ENCODE measurements at regions not wholly inside any gene's neighbourhood (a gene's known extent, or its start where the extent isn't known, plus 50 kb on each side); places are given as distances from the start of the nearest gene placed in this dataset.

GRCh38 chr2:16160281-16161084, 220.1 kb downstream of the MYCN start:
- TF ChIP-seq CTCF (IDR thresholded peaks at IDR 0.05), result no peak
- no peak overlapping the region for H3K4me3 ChIP-seq
- no peaks in the 10 kb centered on the region for H3K36me3 ChIP-seq
- H3K9me3 ChIP-seq, result no peaks in the 10 kb centered on the region
- no peaks in the 10 kb centered on the region for H3K4me1 ChIP-seq
- DNase-seq (ENCODE audit: low spot score), result no peak
- H3K27ac ChIP-seq, result no peak overlapping the region
- H3K27me3 ChIP-seq, result no peaks in the 10 kb centered on the region

GRCh38 chr2:16156411-16156810, 216.1 kb downstream of the MYCN start:
- Histone ChIP-seq H3K9me3 (no peaks in the 10 kb centered on the region), H3K36me3 (no peaks in the 10 kb centered on the region), H3K4me3 (no peak overlapping the region)

GRCh38 chr2:16155766-16156165, 215.4 kb downstream of the MYCN start:
- H3K9me3 ChIP-seq, result no peaks in the 10 kb centered on the region
- TF ChIP-seq CTCF (IDR thresholded peaks at IDR 0.05), result no peak
- DNase-seq (ENCODE audit: low spot score), result no peak
- H3K4me3 ChIP-seq, result no peak overlapping the region
- H3K27ac ChIP-seq, result no peak overlapping the region
- no peaks in the 10 kb centered on the region for H3K4me1 ChIP-seq
- H3K36me3 ChIP-seq, result no peaks in the 10 kb centered on the region
- no peaks in the 10 kb centered on the region for H3K27me3 ChIP-seq

More at GRCh38 chr2:16156411-16156810, 216.1 kb downstream of the MYCN start:
- no peak for TF ChIP-seq CTCF (IDR thresholded peaks at IDR 0.05)
- Histone ChIP-seq H3K27ac (no peak overlapping the region), H3K4me1 (no peaks in the 10 kb centered on the region), H3K27me3 (no peaks in the 10 kb centered on the region)
- no peak for DNase-seq (ENCODE audit: low spot score)

GRCh38 chr2:16155366-16155765, 215.0 kb downstream of the MYCN start:
- no peak for TF ChIP-seq CTCF (IDR thresholded peaks at IDR 0.05)
- no peak overlapping the region for H3K27ac ChIP-seq
- H3K9me3 ChIP-seq, result no peaks in the 10 kb centered on the region
- no peak for DNase-seq (ENCODE audit: low spot score)
- no peaks in the 10 kb centered on the region for H3K36me3 ChIP-seq
- H3K4me1 ChIP-seq, result no peaks in the 10 kb centered on the region
- H3K27me3 ChIP-seq, result no peaks in the 10 kb centered on the region
- H3K4me3 ChIP-seq, result no peak overlapping the region

GRCh38 chr2:16154501-16155280, 214.3 kb downstream of the MYCN start:
- Histone ChIP-seq H3K27me3 (no peaks in the 10 kb centered on the region), H3K4me3 (no peak overlapping the region), H3K9me3 (no peaks in the 10 kb centered on the region), H3K4me1 (no peaks in the 10 kb centered on the region), H3K36me3 (no peaks in the 10 kb centered on the region), H3K27ac (no peak overlapping the region)
- no peak for TF ChIP-seq CTCF (IDR thresholded peaks at IDR 0.05)
- DNase-seq (ENCODE audit: low spot score), result no peak
